ENCODE measurements at regions not wholly inside any gene's neighbourhood (a gene's known extent, or its start where the extent isn't known, plus 50 kb on each side); places are given as distances from the start of the nearest gene placed in this dataset.

- peak; percentile 48 for DNase-seq (ENCODE audit: low read depth)
Observed at GRCh38 chr3:140627756-140628155, 50.1 kb upstream of the TRIM42 start.

All from stromal cell of bone marrow (primary cell).